ENCODE measurements at regions not wholly inside any gene's neighbourhood (a gene's known extent, or its start where the extent isn't known, plus 50 kb on each side); places are given as distances from the start of the nearest gene placed in this dataset.

DNA sequence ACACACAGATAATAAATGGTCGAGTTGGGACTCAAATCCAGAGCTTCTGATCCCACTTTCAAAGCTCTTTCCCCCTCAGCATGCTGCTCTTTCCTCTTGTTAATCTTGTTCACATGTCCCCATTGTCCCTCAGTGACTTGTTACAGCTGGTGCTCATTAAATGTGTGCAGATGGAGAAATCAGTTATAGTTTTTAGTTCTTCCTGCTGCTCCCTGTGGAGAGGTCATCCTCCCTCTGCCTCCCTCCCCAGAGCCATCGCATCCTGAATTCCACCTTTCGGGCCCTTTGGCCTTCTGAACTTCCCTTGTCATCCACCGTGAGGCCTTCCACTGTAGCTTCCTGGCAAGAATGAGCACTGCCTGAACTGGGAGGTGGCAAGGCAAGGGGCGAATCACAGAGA is 179.6 kb downstream of the WSCD1 start:
- no peak for DNase-seq
- Mint-ChIP-seq H3K27ac (peak overlapping the region in 1 of 2 donors; percentile 21), H3K4me3 (no peak overlapping the region), H3K9me3 (no peaks in the 10 kb centered on the region), H3K4me1 (no peaks in the 10 kb centered on the region), H3K27me3 (peaks cover 37% of the 10 kb centered on the region)
- ATAC-seq: no peak

DNA sequence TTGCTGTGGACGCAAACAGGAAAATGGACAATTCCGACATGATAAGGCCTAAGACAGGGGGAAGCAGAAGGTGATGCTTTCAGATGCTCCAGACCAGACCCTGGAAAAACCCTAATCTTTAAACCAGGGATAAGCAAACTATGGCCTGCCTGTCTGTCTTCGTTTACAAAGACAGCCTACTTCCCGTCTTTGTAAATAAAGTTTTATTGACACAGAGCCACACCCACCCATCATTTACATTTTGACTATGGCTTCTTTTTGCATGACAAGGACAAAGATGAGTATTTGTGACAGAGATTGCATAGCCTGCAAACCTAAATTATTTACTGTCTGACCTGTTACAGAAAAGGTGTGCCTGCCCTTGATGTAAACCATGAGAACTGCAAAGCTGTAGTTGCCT is 177.9 kb downstream of the WSCD1 start:
- H3K27me3 Mint-ChIP-seq: peaks cover 44% of the 10 kb centered on the region

GRCh38 chr17:6245301-6246177 is 175.4 kb downstream of the WSCD1 start:
- no peak for DNase-seq
- no peak overlapping the region for H3K27ac Mint-ChIP-seq
- ATAC-seq: no peak
- peaks cover 64% of the 10 kb centered on the region for H3K27me3 Mint-ChIP-seq
- no peak overlapping the region for H3K4me3 Mint-ChIP-seq
- no peaks in the 10 kb centered on the region for H3K9me3 Mint-ChIP-seq
- no peaks in the 10 kb centered on the region for H3K4me1 Mint-ChIP-seq

More for the DNA sequence above, 177.9 kb downstream of the WSCD1 start:
- Mint-ChIP-seq H3K27ac (no peak overlapping the region), H3K9me3 (no peaks in the 10 kb centered on the region), H3K4me3 (no peak overlapping the region), H3K4me1 (no peaks in the 10 kb centered on the region)
- ATAC-seq (no peak), DNase-seq (no peak)

GRCh38 chr17:6244796-6245195 is 174.6 kb downstream of the WSCD1 start:
- Mint-ChIP-seq H3K4me1 (no peaks in the 10 kb centered on the region), H3K9me3 (no peaks in the 10 kb centered on the region), H3K27me3 (peaks cover 68% of the 10 kb centered on the region), H3K27ac (no peak overlapping the region), H3K4me3 (no peak overlapping the region)
- DNase-seq: no peak
- ATAC-seq: no peak

GRCh38 chr17:6244253-6244652 is 174.1 kb downstream of the WSCD1 start:
- H3K9me3 Mint-ChIP-seq: no peaks in the 10 kb centered on the region
- DNase-seq (no peak), ATAC-seq (no peak)
- H3K4me3 Mint-ChIP-seq: no peak overlapping the region
- H3K4me1 Mint-ChIP-seq: no peaks in the 10 kb centered on the region
- H3K27ac Mint-ChIP-seq: no peak overlapping the region
- H3K27me3 Mint-ChIP-seq: peaks cover 68% of the 10 kb centered on the region

DNA sequence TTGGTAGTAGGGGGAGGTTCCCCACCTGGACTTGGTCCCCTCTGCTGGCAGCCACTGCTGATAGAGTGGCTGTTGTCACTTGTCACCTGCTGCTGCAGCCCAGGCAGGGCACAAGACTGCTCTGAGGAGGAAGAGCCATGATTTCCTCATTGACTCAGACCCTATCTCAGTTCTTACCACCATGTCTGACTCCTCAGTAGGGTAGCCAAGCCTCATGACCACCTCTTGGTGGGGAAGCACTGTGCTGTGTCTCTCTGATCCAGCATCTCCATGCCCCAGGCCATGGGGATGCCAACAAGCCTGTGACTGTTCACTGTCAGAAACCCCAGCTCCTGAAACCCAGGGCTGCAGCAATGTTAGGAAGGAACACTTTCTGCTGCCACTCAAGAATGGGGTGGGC is 173.0 kb downstream of the WSCD1 start:
- Mint-ChIP-seq H3K27me3 (peaks cover 69% of the 10 kb centered on the region), H3K4me1 (no peaks in the 10 kb centered on the region), H3K27ac (no peak overlapping the region), H3K4me3 (no peak overlapping the region), H3K9me3 (no peaks in the 10 kb centered on the region)
- ATAC-seq: no peak
- DNase-seq: no peak

DNA sequence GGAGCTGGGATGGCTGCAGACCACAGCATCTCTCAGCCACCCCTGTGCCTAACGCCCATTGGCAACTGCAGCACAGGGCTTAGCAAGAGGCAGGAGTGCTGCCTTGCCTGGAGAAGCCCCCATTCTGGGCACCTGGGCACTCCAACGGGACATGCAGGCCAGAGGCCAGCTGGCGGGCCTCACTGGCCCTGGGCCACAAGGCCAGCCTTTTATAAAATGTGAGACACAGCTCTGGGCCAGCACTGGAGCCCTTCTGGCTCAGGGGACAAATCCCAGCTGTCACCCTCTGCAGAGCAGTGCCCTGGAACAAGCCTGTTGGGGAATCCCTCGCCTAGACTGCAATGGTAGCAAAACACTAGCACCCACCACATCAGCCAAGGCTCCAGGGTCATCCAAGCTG is 171.8 kb downstream of the WSCD1 start:
- Mint-ChIP-seq H3K4me3 (no peak overlapping the region), H3K27me3 (peaks cover 64% of the 10 kb centered on the region), H3K4me1 (no peaks in the 10 kb centered on the region), H3K9me3 (no peaks in the 10 kb centered on the region), H3K27ac (no peak overlapping the region)
- no peak for ATAC-seq
- DNase-seq: no peak

GRCh38 chr17:6241381-6241780 is 171.2 kb downstream of the WSCD1 start:
- ATAC-seq (no peak), DNase-seq (no peak)
- Mint-ChIP-seq H3K4me1 (no peaks in the 10 kb centered on the region), H3K27me3 (peaks cover 64% of the 10 kb centered on the region), H3K27ac (no peak overlapping the region), H3K9me3 (no peaks in the 10 kb centered on the region), H3K4me3 (no peak overlapping the region)

GRCh38 chr17:6240601-6241000 is 170.4 kb downstream of the WSCD1 start:
- DNase-seq (no peak), ATAC-seq (no peak)
- no peaks in the 10 kb centered on the region for H3K4me1 Mint-ChIP-seq
- H3K27me3 Mint-ChIP-seq: peaks cover 64% of the 10 kb centered on the region
- H3K9me3 Mint-ChIP-seq: no peaks in the 10 kb centered on the region
- H3K27ac Mint-ChIP-seq: no peak overlapping the region
- no peak overlapping the region for H3K4me3 Mint-ChIP-seq

DNA sequence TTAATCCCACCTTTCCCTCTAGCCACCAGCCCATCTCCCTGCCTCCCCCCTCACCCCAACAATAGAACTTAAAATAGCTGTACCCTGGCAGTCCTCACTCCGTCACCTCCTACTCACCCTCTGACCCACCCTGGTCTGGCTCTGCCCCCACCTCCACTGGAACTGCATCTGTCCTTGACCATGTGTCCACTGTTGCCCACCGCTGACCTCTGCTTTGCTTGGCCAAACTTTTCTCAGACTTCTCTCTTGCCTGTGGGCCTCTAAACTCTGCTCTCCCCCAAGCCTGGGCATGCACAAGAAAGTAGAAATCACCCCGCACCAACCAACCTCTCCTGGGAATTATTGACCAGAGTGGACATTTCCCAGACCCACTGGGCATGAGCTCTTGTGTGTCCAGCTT is 169.8 kb downstream of the WSCD1 start:
- Mint-ChIP-seq H3K9me3 (no peaks in the 10 kb centered on the region), H3K27ac (peak overlapping the region in 1 of 2 donors; percentile 7), H3K4me3 (no peak overlapping the region), H3K4me1 (no peaks in the 10 kb centered on the region), H3K27me3 (peaks cover 60% of the 10 kb centered on the region)
- no peak for ATAC-seq
- no peak for DNase-seq

- Mint-ChIP-seq H3K27me3 (peaks cover 54% of the 10 kb centered on the region), H3K9me3 (no peaks in the 10 kb centered on the region)
- ATAC-seq: no peak
These were observed 169.1 kb downstream of the WSCD1 start for GRCh38 chr17:6239241-6239798.

DNA sequence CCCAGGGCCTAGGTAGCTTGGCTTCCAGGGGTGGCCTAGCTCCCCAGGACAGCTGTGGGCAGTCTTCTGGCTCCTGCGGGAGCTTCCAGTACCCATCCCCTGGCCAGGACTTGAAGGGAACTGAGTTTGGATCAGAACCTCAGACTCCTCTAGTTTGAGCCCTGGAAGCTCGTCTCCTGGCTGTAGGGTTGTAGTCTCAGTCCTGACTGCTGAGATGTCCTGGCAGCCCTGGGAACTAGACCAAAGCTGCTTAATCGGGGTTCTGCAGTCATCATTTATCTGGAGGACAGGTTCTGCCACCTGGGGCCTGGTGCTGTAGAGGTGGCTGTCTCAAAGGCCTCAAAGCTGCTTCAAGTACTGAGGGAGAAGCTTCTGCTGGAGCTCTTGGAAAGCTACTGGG is 163.7 kb downstream of the WSCD1 start:
- DNase-seq: no peak
- Mint-ChIP-seq H3K27ac (no peak overlapping the region), H3K4me3 (no peak overlapping the region), H3K9me3 (no peaks in the 10 kb centered on the region), H3K4me1 (no peaks in the 10 kb centered on the region), H3K27me3 (peaks cover 6% of the 10 kb centered on the region)
- ATAC-seq: no peak

More at GRCh38 chr17:6239241-6239798, 169.1 kb downstream of the WSCD1 start:
- no peaks in the 10 kb centered on the region for H3K4me1 Mint-ChIP-seq
- no peak for DNase-seq
- no peak overlapping the region for H3K27ac Mint-ChIP-seq
- H3K4me3 Mint-ChIP-seq: no peak overlapping the region

DNA sequence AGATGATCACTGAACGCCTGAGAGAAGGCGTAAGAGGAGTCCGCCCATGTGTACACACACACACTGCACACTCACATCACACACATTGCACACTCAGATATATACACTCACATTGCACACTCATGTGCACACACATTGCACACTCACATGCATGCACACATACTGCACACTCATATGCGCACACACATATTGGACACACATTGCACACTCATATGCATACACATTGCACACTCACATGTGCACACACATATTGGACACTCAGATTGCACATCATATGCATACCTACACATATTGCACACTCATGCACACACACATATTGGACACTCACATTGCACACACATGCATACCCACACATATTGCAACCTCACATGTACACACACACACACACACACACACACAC is 163.2 kb downstream of the WSCD1 start:
- no peak overlapping the region for H3K4me3 Mint-ChIP-seq
- no peak overlapping the region for H3K27ac Mint-ChIP-seq
- no peaks in the 10 kb centered on the region for H3K4me1 Mint-ChIP-seq
- no peaks in the 10 kb centered on the region for H3K9me3 Mint-ChIP-seq
- H3K27me3 Mint-ChIP-seq: peaks cover 4% of the 10 kb centered on the region
- ATAC-seq (no peak), DNase-seq (no peak)

- no peak overlapping the region for H3K4me3 Mint-ChIP-seq
- H3K9me3 Mint-ChIP-seq: no peaks in the 10 kb centered on the region
- DNase-seq (no peak), ATAC-seq (no peak)
- H3K27ac Mint-ChIP-seq: no peak overlapping the region
- H3K27me3 Mint-ChIP-seq: no peaks in the 10 kb centered on the region
- no peaks in the 10 kb centered on the region for H3K4me1 Mint-ChIP-seq
These were observed 162.5 kb downstream of the WSCD1 start for GRCh38 chr17:6232732-6233101.

DNA sequence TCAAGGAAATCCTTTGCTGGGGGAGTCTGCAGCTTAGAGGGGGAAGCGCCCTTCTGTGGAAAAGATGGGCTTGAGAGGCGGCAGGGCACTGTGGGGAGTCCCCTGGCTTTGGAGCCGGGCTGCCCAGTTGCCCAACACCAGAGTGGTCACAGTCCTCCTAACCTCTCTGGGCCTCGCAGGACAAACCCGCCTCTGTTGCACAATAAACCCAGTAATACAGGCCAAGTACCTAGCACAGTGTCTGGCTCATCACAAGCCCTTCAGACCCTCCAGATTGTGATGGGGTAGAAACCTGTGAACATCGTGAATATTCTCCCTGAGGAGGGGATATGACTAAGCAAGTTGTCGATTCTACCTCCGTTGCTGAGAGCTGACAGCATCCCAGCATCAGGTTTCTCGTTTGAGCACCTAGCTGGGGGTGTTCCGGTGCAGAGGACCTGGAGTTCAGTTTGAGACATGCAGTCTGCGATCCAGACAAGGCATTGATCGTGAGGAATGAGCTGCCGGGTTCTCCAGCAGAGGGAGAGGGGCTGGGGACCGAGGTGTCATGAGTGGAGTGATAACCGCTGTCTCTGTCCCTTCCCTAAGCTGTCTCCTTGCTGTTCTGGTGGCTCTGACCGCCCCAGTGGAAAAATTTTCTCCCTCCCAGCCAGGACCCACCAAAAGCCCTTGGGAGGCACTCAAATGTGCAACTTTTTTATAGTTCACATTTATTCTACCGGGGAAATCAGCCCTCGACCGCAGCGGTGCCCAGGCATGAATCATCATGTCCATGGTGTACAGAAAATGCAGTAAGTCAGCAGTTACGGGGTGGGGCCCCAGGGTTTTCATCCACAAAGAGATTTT is 161.9 kb downstream of the WSCD1 start:
- H3K27me3 Mint-ChIP-seq: no peaks in the 10 kb centered on the region
- no peaks in the 10 kb centered on the region for H3K9me3 Mint-ChIP-seq
- DNase-seq: no peak
- no peak for ATAC-seq
- no peaks in the 10 kb centered on the region for H3K4me1 Mint-ChIP-seq
- no peak overlapping the region for H3K4me3 Mint-ChIP-seq
- H3K27ac Mint-ChIP-seq: no peak overlapping the region

DNA sequence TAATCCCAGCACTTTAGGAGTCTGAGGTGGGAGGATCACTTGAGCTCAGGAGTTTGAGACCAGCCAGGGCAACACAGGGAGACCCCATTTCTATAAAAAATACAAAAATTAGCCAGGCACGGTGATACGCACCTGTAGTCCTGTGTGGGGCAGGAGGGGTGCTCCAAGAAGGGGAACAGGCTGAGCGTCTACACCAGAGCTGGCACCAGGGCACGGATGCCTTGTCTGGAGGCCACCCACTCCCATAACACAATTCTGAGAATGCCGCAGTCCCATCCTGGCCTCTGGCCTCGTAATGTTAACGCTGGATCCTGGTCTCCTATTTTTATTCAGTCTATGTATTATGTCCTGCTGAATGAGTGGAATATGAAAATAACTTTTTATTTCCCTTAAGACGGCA is 161.3 kb downstream of the WSCD1 start:
- ATAC-seq (no peak), DNase-seq (no peak)
- Mint-ChIP-seq H3K4me3 (no peak overlapping the region), H3K4me1 (no peaks in the 10 kb centered on the region), H3K27ac (no peak overlapping the region), H3K27me3 (no peaks in the 10 kb centered on the region), H3K9me3 (no peaks in the 10 kb centered on the region)
